ENCODE measurements at regions not wholly inside any gene's neighbourhood (a gene's known extent, or its start where the extent isn't known, plus 50 kb on each side); places are given as distances from the start of the nearest gene placed in this dataset.

DNA sequence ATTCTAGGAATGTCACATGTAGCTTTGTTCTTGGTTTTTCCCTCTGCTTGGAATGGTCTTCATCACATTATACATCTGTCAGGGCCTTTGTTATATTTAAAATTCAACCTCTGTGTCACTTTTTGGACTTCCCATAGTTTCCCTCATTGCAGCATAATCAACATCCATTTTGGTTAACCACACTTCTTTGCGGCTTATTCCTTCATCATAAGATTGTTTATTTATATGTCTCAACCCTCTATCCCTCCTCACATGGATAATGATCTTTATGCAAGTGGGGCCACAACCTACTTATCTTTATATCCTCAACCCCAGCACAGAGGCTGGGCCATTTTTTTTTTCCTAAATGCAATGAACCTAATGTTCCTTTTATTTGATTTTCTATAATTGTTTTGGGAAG is 260.0 kb upstream of the THBS1 start:
- no peaks in the 10 kb centered on the region for H3K27me3 Mint-ChIP-seq (ENCODE audit: low read depth)
- no peak for DNase-seq (ENCODE audit: low spot score)
- H3K4me1 Mint-ChIP-seq, result no peaks in the 10 kb centered on the region
- H3K4me3 Mint-ChIP-seq, result no peak overlapping the region
- CTCF ChIA-PET, result no interaction called here
- peaks cover 16% of the 10 kb centered on the region for H3K36me3 Mint-ChIP-seq
- no peak overlapping the region for H3K27ac Mint-ChIP-seq
- H3K9me3 Mint-ChIP-seq, result peaks cover 18% of the 10 kb centered on the region
- no peak for TF ChIP-seq RELA (CRISPR knock-in tag; IDR thresholded peaks at IDR 0.05; ENCODE audit: borderline replicate concordance)
- no peak for TF ChIP-seq SMAD4 (CRISPR knock-in tag; IDR thresholded peaks at IDR 0.05)
- TF ChIP-seq, protein P1, sequence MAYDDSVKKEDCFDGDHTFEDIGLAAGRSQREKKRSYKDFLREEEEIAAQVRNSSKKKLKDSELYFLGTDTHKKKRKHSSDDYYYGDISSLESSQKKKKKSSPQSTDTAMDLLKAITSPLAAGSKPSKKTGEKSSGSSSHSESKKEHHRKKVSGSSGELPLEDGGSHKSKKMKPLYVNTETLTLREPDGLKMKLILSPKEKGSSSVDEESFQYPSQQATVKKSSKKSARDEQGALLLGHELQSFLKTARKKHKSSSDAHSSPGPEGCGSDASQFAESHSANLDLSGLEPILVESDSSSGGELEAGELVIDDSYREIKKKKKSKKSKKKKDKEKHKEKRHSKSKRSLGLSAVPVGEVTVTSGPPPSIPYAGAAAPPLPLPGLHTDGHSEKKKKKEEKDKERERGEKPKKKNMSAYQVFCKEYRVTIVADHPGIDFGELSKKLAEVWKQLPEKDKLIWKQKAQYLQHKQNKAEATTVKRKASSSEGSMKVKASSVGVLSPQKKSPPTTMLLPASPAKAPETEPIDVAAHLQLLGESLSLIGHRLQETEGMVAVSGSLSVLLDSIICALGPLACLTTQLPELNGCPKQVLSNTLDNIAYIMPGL (CRISPR knock-in tag; IDR thresholded peaks at IDR 0.05), result no peak
- TF ChIP-seq, protein P2, sequence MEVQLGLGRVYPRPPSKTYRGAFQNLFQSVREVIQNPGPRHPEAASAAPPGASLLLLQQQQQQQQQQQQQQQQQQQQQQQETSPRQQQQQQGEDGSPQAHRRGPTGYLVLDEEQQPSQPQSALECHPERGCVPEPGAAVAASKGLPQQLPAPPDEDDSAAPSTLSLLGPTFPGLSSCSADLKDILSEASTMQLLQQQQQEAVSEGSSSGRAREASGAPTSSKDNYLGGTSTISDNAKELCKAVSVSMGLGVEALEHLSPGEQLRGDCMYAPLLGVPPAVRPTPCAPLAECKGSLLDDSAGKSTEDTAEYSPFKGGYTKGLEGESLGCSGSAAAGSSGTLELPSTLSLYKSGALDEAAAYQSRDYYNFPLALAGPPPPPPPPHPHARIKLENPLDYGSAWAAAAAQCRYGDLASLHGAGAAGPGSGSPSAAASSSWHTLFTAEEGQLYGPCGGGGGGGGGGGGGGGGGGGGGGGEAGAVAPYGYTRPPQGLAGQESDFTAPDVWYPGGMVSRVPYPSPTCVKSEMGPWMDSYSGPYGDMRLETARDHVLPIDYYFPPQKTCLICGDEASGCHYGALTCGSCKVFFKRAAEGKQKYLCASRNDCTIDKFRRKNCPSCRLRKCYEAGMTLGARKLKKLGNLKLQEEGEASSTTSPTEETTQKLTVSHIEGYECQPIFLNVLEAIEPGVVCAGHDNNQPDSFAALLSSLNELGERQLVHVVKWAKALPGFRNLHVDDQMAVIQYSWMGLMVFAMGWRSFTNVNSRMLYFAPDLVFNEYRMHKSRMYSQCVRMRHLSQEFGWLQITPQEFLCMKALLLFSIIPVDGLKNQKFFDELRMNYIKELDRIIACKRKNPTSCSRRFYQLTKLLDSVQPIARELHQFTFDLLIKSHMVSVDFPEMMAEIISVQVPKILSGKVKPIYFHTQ (CRISPR knock-in tag; IDR thresholded peaks at IDR 0.05), result no peak
- TF ChIP-seq, protein P3, sequence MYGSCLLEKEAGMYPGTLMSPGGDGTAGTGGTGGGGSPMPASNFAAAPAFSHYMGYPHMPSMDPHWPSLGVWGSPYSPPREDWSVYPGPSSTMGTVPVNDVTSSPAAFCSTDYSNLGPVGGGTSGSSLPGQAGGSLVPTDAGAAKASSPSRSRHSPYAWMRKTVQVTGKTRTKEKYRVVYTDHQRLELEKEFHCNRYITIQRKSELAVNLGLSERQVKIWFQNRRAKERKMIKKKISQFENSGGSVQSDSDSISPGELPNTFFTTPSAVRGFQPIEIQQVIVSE (CRISPR knock-in tag; IDR thresholded peaks at IDR 0.05; ENCODE audit: borderline replicate concordance), result no peak
- no peak for TF ChIP-seq ZNF671 (CRISPR knock-in tag; IDR thresholded peaks at IDR 0.05)
- TF ChIP-seq, protein P4, sequence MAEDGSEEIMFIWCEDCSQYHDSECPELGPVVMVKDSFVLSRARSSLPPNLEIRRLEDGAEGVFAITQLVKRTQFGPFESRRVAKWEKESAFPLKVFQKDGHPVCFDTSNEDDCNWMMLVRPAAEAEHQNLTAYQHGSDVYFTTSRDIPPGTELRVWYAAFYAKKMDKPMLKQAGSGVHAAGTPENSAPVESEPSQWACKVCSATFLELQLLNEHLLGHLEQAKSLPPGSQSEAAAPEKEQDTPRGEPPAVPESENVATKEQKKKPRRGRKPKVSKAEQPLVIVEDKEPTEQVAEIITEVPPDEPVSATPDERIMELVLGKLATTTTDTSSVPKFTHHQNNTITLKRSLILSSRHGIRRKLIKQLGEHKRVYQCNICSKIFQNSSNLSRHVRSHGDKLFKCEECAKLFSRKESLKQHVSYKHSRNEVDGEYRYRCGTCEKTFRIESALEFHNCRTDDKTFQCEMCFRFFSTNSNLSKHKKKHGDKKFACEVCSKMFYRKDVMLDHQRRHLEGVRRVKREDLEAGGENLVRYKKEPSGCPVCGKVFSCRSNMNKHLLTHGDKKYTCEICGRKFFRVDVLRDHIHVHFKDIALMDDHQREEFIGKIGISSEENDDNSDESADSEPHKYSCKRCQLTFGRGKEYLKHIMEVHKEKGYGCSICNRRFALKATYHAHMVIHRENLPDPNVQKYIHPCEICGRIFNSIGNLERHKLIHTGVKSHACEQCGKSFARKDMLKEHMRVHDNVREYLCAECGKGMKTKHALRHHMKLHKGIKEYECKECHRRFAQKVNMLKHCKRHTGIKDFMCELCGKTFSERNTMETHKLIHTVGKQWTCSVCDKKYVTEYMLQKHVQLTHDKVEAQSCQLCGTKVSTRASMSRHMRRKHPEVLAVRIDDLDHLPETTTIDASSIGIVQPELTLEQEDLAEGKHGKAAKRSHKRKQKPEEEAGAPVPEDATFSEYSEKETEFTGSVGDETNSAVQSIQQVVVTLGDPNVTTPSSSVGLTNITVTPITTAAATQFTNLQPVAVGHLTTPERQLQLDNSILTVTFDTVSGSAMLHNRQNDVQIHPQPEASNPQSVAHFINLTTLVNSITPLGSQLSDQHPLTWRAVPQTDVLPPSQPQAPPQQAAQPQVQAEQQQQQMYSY (CRISPR knock-in tag; IDR thresholded peaks at IDR 0.05), result no peak
- TF ChIP-seq, protein P5, sequence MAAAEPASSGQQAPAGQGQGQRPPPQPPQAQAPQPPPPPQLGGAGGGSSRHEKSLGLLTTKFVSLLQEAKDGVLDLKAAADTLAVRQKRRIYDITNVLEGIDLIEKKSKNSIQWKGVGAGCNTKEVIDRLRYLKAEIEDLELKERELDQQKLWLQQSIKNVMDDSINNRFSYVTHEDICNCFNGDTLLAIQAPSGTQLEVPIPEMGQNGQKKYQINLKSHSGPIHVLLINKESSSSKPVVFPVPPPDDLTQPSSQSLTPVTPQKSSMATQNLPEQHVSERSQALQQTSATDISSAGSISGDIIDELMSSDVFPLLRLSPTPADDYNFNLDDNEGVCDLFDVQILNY (CRISPR knock-in tag; IDR thresholded peaks at IDR 0.05), result no peak
- TF ChIP-seq ZNF232 (CRISPR knock-in tag; IDR thresholded peaks at IDR 0.05), result no peak
- TF ChIP-seq NFE2L1 (CRISPR knock-in tag; IDR thresholded peaks at IDR 0.05), result no peak
- no peak for TF ChIP-seq FOXK1 (CRISPR knock-in tag; IDR thresholded peaks at IDR 0.05)
- TF ChIP-seq, protein P6, sequence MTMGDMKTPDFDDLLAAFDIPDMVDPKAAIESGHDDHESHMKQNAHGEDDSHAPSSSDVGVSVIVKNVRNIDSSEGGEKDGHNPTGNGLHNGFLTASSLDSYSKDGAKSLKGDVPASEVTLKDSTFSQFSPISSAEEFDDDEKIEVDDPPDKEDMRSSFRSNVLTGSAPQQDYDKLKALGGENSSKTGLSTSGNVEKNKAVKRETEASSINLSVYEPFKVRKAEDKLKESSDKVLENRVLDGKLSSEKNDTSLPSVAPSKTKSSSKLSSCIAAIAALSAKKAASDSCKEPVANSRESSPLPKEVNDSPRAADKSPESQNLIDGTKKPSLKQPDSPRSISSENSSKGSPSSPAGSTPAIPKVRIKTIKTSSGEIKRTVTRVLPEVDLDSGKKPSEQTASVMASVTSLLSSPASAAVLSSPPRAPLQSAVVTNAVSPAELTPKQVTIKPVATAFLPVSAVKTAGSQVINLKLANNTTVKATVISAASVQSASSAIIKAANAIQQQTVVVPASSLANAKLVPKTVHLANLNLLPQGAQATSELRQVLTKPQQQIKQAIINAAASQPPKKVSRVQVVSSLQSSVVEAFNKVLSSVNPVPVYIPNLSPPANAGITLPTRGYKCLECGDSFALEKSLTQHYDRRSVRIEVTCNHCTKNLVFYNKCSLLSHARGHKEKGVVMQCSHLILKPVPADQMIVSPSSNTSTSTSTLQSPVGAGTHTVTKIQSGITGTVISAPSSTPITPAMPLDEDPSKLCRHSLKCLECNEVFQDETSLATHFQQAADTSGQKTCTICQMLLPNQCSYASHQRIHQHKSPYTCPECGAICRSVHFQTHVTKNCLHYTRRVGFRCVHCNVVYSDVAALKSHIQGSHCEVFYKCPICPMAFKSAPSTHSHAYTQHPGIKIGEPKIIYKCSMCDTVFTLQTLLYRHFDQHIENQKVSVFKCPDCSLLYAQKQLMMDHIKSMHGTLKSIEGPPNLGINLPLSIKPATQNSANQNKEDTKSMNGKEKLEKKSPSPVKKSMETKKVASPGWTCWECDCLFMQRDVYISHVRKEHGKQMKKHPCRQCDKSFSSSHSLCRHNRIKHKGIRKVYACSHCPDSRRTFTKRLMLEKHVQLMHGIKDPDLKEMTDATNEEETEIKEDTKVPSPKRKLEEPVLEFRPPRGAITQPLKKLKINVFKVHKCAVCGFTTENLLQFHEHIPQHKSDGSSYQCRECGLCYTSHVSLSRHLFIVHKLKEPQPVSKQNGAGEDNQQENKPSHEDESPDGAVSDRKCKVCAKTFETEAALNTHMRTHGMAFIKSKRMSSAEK (CRISPR knock-in tag; IDR thresholded peaks at IDR 0.05; ENCODE audit: borderline replicate concordance), result no peak
- TF ChIP-seq FOXP1 (CRISPR knock-in tag; IDR thresholded peaks at IDR 0.05; ENCODE audit: borderline replicate concordance), result no peak
- TF ChIP-seq TEAD1 (CRISPR knock-in tag; IDR thresholded peaks at IDR 0.05), result no peak
- TF ChIP-seq, protein P7, sequence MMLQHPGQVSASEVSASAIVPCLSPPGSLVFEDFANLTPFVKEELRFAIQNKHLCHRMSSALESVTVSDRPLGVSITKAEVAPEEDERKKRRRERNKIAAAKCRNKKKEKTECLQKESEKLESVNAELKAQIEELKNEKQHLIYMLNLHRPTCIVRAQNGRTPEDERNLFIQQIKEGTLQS (CRISPR knock-in tag; conservative IDR thresholded peaks at IDR 0.05), result no peak
- TF ChIP-seq NR1H2 (CRISPR knock-in tag; IDR thresholded peaks at IDR 0.05), result no peak
- POLR2A ChIA-PET, result no interaction called here
- no peak for ATAC-seq
